ENCODE measurements at regions not wholly inside any gene's neighbourhood (a gene's known extent, or its start where the extent isn't known, plus 50 kb on each side); places are given as distances from the start of the nearest gene placed in this dataset.

GRCh38 chrX:39227371-39227770 is 426.1 kb downstream of the MID1IP1 start:
- Histone ChIP-seq H3K27ac (ENCODE audit: control insufficient read depth, insufficient read depth, low read length) (no peak overlapping the region), H3K27me3 (ENCODE audit: control insufficient read depth, extremely low read depth, insufficient read depth, low read length) (no peaks in the 10 kb centered on the region), H3K4me2 (ENCODE audit: control insufficient read depth, extremely low read depth, insufficient read depth, low read depth, low read length) (no peak overlapping the region), H3K4me1 (ENCODE audit: control insufficient read depth, extremely low read depth, insufficient read depth, low read length) (no peaks in the 10 kb centered on the region), H3K9me1 (ENCODE audit: control insufficient read depth, extremely low read depth, insufficient read depth, low read length) (no peaks in the 10 kb centered on the region), H3K9me3 (ENCODE audit: control insufficient read depth, low read depth, low read length) (no peaks in the 10 kb centered on the region), H3K36me3 (ENCODE audit: control insufficient read depth in 2 of 2, extremely low read depth in 1 of 2, insufficient read depth in 2 of 2, low read length in 2 of 2) (no peaks in the 10 kb centered on the region), H2AFZ (ENCODE audit: control insufficient read depth, low read length) (no peak overlapping the region), H3K79me2 (ENCODE audit: control insufficient read depth, insufficient read depth, low read length) (no peaks in the 10 kb centered on the region), H3K4me3 (ENCODE audit: control insufficient read depth in 2 of 3, extremely low read depth in 1 of 3, insufficient read depth in 2 of 3, low read depth in 1 of 3, low read length in 3 of 3) (no peak overlapping the region), H3K9ac (ENCODE audit: control insufficient read depth, extremely low read depth, insufficient read depth, low read length) (no peak overlapping the region), H4K20me1 (ENCODE audit: control insufficient read depth, extremely low read depth, insufficient read depth, low read length) (no peaks in the 10 kb centered on the region)
- dilution Hi-C loops (cut with MboI; ENCODE audit: extremely low pct_ligation_motif_present, low sequenced_read_pairs) = no loop called here
- TF ChIP-seq CTCF (optimal IDR thresholded peaks at IDR 0.05 in 1 of 3, IDR thresholded peaks at IDR 0.05 in 1 of 3, conservative IDR thresholded peaks at IDR 0.05 in 1 of 3; ENCODE audit: extremely low read depth in 1 of 3, insufficient read depth in 2 of 3, low read length in 3 of 3) (no peak), EZH2 (IDR thresholded peaks at IDR 0.05; ENCODE audit: low read length) (no peak)
- no peak for FAIRE-seq
- no peak for DNase-seq (ENCODE audit: low read depth, low spot score)

- no peaks in the 10 kb centered on the region for H3K79me2 ChIP-seq (ENCODE audit: control insufficient read depth, insufficient read depth, low read length)
- no peak for FAIRE-seq
These were observed 436.7 kb downstream of the MID1IP1 start for GRCh38 chrX:39238006-39238405.

More at GRCh38 chrX:39238006-39238405, 436.7 kb downstream of the MID1IP1 start:
- Histone ChIP-seq H3K9ac (ENCODE audit: control insufficient read depth, extremely low read depth, insufficient read depth, low read length) (no peak overlapping the region), H3K36me3 (ENCODE audit: control insufficient read depth in 2 of 2, extremely low read depth in 1 of 2, insufficient read depth in 2 of 2, low read length in 2 of 2) (no peaks in the 10 kb centered on the region), H3K27me3 (ENCODE audit: control insufficient read depth, extremely low read depth, insufficient read depth, low read length) (no peaks in the 10 kb centered on the region), H3K27ac (ENCODE audit: control insufficient read depth, insufficient read depth, low read length) (no peak overlapping the region), H3K4me3 (ENCODE audit: control insufficient read depth in 2 of 3, extremely low read depth in 1 of 3, insufficient read depth in 2 of 3, low read depth in 1 of 3, low read length in 3 of 3) (no peak overlapping the region), H4K20me1 (ENCODE audit: control insufficient read depth, extremely low read depth, insufficient read depth, low read length) (no peaks in the 10 kb centered on the region), H2AFZ (ENCODE audit: control insufficient read depth, low read length) (no peak overlapping the region), H3K4me2 (ENCODE audit: control insufficient read depth, extremely low read depth, insufficient read depth, low read depth, low read length) (no peak overlapping the region), H3K9me1 (ENCODE audit: control insufficient read depth, extremely low read depth, insufficient read depth, low read length) (no peaks in the 10 kb centered on the region), H3K4me1 (ENCODE audit: control insufficient read depth, extremely low read depth, insufficient read depth, low read length) (no peaks in the 10 kb centered on the region), H3K9me3 (ENCODE audit: control insufficient read depth, low read depth, low read length) (no peaks in the 10 kb centered on the region)
- dilution Hi-C loops (cut with MboI; ENCODE audit: extremely low pct_ligation_motif_present, low sequenced_read_pairs) = no loop called here
- DNase-seq (ENCODE audit: low read depth, low spot score) = no peak
- TF ChIP-seq EZH2 (IDR thresholded peaks at IDR 0.05; ENCODE audit: low read length) (no peak), CTCF (optimal IDR thresholded peaks at IDR 0.05 in 1 of 3, IDR thresholded peaks at IDR 0.05 in 1 of 3, conservative IDR thresholded peaks at IDR 0.05 in 1 of 3; ENCODE audit: extremely low read depth in 1 of 3, insufficient read depth in 2 of 3, low read length in 3 of 3) (no peak)

All from keratinocyte (primary cell).